ENCODE measurements at regions not wholly inside any gene's neighbourhood (a gene's known extent, or its start where the extent isn't known, plus 50 kb on each side); places are given as distances from the start of the nearest gene placed in this dataset.

GRCh38 chr5:172565931-172566665 lies 75.0 kb upstream of the NEURL1B start:
- TF ChIP-seq CTCF (IDR thresholded peaks at IDR 0.05) (no peak), POLR2A (IDR thresholded peaks at IDR 0.05) (no peak)

Measured in esophagus squamous epithelium (tissue), 4 donors.